ENCODE measurements at regions not wholly inside any gene's neighbourhood (a gene's known extent, or its start where the extent isn't known, plus 50 kb on each side); places are given as distances from the start of the nearest gene placed in this dataset.

DNA sequence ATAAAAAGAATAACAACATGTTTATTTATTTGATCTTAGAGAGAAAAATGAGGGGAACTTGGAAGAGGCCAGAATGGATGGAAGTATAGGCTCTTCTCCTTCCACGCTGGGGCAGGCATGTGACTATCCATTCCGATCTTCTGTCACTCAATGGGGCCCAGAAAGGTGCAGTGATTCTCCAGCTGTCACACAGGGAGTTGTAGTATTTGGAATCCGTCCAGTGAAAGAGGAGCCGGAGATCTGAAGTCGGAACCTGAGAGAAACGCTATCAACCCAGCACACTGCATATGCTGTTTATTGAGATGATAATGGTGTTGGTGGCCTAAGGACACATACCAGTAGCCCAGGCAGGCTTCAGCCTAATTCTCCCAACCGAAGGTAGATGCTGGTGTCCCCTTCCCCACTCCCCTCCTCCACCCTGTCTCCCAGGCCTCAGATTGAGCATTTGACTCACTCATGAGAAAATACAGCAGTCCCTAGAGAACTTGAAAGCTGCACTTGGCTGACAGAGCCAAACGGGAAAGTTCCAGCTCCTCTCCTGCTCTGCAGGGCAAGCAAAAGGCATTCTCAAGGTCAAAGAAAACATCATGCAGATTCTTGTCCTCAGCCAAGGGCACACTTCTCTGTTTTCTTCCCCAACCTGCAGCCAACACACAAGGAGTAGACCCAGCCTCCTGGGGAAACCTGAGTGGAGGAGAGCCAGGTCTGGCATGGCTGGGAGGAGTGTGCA, 100.4 kb downstream of the IRF2BPL start:
- H3K36me3 ChIP-seq (ENCODE audit: control insufficient read depth in 4 of 4, insufficient read depth in 3 of 4, low read depth in 1 of 4, low read length in 3 of 4), result no peaks in the 10 kb centered on the region
- no peaks in the 10 kb centered on the region for H3K4me1 ChIP-seq (ENCODE audit: control insufficient read depth in 4 of 4, insufficient read depth in 4 of 4, low read length in 3 of 4)
- H3K9ac ChIP-seq (ENCODE audit: low read depth in 1 of 2, low read length in 2 of 2), result no peak overlapping the region
- 90% methylated on average over 8 of the region's 8 CpGs for WGBS
- no peaks in the 10 kb centered on the region for H3K9me3 ChIP-seq (ENCODE audit: control insufficient read depth in 4 of 4, low read length in 3 of 4)
- no peaks in the 10 kb centered on the region for H3K27me3 ChIP-seq (ENCODE audit: control insufficient read depth in 4 of 4, insufficient read depth in 4 of 4, low read length in 3 of 4)
- no peak for TF ChIP-seq EGR1 (IDR thresholded peaks at IDR 0.05; ENCODE audit: low read depth in 2 of 2)
- TF ChIP-seq, protein P1, sequence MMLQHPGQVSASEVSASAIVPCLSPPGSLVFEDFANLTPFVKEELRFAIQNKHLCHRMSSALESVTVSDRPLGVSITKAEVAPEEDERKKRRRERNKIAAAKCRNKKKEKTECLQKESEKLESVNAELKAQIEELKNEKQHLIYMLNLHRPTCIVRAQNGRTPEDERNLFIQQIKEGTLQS (IDR thresholded peaks at IDR 0.05), result no peak
- TF ChIP-seq, protein P2, sequence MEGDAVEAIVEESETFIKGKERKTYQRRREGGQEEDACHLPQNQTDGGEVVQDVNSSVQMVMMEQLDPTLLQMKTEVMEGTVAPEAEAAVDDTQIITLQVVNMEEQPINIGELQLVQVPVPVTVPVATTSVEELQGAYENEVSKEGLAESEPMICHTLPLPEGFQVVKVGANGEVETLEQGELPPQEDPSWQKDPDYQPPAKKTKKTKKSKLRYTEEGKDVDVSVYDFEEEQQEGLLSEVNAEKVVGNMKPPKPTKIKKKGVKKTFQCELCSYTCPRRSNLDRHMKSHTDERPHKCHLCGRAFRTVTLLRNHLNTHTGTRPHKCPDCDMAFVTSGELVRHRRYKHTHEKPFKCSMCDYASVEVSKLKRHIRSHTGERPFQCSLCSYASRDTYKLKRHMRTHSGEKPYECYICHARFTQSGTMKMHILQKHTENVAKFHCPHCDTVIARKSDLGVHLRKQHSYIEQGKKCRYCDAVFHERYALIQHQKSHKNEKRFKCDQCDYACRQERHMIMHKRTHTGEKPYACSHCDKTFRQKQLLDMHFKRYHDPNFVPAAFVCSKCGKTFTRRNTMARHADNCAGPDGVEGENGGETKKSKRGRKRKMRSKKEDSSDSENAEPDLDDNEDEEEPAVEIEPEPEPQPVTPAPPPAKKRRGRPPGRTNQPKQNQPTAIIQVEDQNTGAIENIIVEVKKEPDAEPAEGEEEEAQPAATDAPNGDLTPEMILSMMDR (IDR thresholded peaks at IDR 0.05; ENCODE audit: low read depth, low read length, missing input control), result no peak
- TF ChIP-seq, protein P3, sequence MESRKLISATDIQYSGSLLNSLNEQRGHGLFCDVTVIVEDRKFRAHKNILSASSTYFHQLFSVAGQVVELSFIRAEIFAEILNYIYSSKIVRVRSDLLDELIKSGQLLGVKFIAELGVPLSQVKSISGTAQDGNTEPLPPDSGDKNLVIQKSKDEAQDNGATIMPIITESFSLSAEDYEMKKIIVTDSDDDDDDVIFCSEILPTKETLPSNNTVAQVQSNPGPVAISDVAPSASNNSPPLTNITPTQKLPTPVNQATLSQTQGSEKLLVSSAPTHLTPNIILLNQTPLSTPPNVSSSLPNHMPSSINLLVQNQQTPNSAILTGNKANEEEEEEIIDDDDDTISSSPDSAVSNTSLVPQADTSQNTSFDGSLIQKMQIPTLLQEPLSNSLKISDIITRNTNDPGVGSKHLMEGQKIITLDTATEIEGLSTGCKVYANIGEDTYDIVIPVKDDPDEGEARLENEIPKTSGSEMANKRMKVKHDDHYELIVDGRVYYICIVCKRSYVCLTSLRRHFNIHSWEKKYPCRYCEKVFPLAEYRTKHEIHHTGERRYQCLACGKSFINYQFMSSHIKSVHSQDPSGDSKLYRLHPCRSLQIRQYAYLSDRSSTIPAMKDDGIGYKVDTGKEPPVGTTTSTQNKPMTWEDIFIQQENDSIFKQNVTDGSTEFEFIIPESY (IDR thresholded peaks at IDR 0.05), result no peak
- no peak for TF ChIP-seq HNF4A (conservative IDR thresholded peaks at IDR 0.05)
- no peak for TF ChIP-seq YY1 (IDR thresholded peaks at IDR 0.05)
- TF ChIP-seq GABPA (IDR thresholded peaks at IDR 0.05 in 1 of 2, conservative IDR thresholded peaks at IDR 0.05 in 1 of 2), result no peak
- TF ChIP-seq, protein P4, sequence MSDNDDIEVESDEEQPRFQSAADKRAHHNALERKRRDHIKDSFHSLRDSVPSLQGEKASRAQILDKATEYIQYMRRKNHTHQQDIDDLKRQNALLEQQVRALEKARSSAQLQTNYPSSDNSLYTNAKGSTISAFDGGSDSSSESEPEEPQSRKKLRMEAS (IDR thresholded peaks at IDR 0.05), result no peak
- no peak for TF ChIP-seq RXRA (IDR thresholded peaks at IDR 0.05)
- TF ChIP-seq FOXA2 (IDR thresholded peaks at IDR 0.05), result no peak
- no peak for TF ChIP-seq SP1 (IDR thresholded peaks at IDR 0.05)
- TF ChIP-seq TAF1 (conservative IDR thresholded peaks at IDR 0.05), result no peak
- TF ChIP-seq HNF4G (IDR thresholded peaks at IDR 0.05), result no peak
- no peak for TF ChIP-seq JUND (IDR thresholded peaks at IDR 0.05)
- TF ChIP-seq RAD21 (IDR thresholded peaks at IDR 0.05), result no peak
- H3K27ac ChIP-seq (ENCODE audit: low read depth in 1 of 2, low read length in 2 of 2), result no peak overlapping the region
- no peak for DNase-seq (ENCODE audit: low spot score)
- H3K4me3 ChIP-seq (ENCODE audit: low read depth in 1 of 3, low read length in 3 of 3), result no peak overlapping the region

DNA sequence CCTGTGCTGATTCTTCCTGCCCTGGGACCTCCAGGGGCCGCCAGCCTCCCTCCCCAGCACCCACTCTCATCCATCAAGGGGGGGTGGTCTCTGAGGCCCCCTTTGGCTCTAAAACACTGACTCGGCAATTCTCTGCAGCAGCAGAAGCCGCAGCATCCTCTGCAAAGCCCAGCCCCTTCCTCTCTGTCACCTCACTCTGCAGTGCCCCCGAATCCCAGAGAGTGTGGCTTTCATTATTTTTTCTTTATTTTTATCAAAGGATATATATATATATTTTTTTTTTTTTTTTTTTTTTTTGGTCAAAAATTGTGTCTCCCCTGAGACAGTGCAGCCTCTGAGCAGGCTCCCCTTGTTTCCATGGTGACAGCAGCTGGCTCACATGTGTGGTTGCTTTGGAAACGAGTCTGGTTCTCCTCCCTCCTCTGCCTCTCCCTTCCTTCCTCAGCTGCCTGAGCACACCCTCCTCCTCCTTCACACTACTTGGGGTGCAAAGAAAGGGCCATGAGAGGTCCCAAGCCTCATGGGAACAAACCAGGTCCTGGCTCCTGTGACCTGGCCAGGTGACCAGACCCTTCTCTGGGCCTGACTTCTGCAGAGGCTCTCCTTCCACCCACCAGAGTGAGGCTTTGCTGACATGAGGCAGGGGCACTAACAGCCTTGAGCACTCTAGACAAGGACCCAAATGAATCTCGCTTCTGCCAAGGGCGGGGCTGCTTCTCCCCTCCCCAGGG, 100.5 kb downstream of the LRRC74A start:
- no peak overlapping the region for H3K27ac ChIP-seq (ENCODE audit: low read depth in 1 of 2, low read length in 2 of 2)
- H3K36me3 ChIP-seq (ENCODE audit: control insufficient read depth in 4 of 4, insufficient read depth in 3 of 4, low read depth in 1 of 4, low read length in 3 of 4), result no peaks in the 10 kb centered on the region
- no peak overlapping the region for H3K9ac ChIP-seq (ENCODE audit: low read depth in 1 of 2, low read length in 2 of 2)
- no peaks in the 10 kb centered on the region for H3K9me3 ChIP-seq (ENCODE audit: control insufficient read depth in 4 of 4, low read length in 3 of 4)
- WGBS, result 67% methylated on average over 7 of the region's 7 CpGs
- TF ChIP-seq TAF1 (conservative IDR thresholded peaks at IDR 0.05) (no peak), GABPA (IDR thresholded peaks at IDR 0.05 in 1 of 2, conservative IDR thresholded peaks at IDR 0.05 in 1 of 2) (no peak), JUND (IDR thresholded peaks at IDR 0.05) (no peak)
- no peaks in the 10 kb centered on the region for H3K27me3 ChIP-seq (ENCODE audit: control insufficient read depth in 4 of 4, insufficient read depth in 4 of 4, low read length in 3 of 4)
- no peak for DNase-seq (ENCODE audit: low spot score)
- peaks cover 0 to 3% (median 0%) of the 10 kb centered on the region in 4 donors for H3K4me1 ChIP-seq (ENCODE audit: control insufficient read depth in 4 of 4, insufficient read depth in 4 of 4, low read length in 3 of 4)
- H3K4me3 ChIP-seq (ENCODE audit: low read depth in 1 of 3, low read length in 3 of 3), result no peak overlapping the region
